Ovary (tissue), 3 donors: ENCODE measurements at regions not wholly inside any gene's neighbourhood (a gene's known extent, or its start where the extent isn't known, plus 50 kb on each side); places are given as distances from the start of the nearest gene placed in this dataset.

Experiments used
- POLR2A ChIP-seq: fragments of 450-650 bp; IDR thresholded peaks from one replicate; pipeline ENCODE4 v1.6.1; 2017; ENCODE audit warnings: antibody characterized with exemption, mild to moderate bottlenecking, moderate library complexity
- TF ChIP-seq, protein P1 (sequence below), 3 donors: fragments of 450-650 bp in 2 of 3; fragments of 200-600 bp in 1 of 3; IDR thresholded peaks; one replicate each; pipeline versions ENCODE4 v1.5.1 to v1.8.0; 2016 to 2022; ENCODE audit warnings: antibody characterized with exemption in 3 of 3, mild to moderate bottlenecking in 1 of 3
- donor health status: DM: no; HTN: no; CAD: no.

DNA sequence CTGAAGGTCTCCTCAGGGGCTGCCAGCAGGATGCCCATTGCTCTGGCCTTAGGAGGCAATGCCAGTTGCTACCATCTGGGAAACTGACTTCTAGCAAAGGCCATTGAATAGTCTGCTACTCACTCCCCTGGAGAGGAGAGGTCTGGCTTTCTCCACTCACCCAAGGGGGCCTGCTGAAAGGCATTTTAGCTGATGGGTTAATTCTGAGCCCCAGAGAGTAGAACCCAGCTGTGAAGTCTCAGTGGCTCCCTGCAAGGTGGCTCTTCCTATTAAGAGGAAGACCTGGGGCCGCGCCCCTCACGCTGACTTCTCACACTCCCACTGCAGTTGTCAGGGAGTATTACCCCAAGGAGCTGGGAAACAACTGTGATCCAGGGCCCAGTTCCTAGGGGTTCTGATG lies 213.3 kb upstream of the GALNT2 start:
- TF ChIP-seq, protein P1, sequence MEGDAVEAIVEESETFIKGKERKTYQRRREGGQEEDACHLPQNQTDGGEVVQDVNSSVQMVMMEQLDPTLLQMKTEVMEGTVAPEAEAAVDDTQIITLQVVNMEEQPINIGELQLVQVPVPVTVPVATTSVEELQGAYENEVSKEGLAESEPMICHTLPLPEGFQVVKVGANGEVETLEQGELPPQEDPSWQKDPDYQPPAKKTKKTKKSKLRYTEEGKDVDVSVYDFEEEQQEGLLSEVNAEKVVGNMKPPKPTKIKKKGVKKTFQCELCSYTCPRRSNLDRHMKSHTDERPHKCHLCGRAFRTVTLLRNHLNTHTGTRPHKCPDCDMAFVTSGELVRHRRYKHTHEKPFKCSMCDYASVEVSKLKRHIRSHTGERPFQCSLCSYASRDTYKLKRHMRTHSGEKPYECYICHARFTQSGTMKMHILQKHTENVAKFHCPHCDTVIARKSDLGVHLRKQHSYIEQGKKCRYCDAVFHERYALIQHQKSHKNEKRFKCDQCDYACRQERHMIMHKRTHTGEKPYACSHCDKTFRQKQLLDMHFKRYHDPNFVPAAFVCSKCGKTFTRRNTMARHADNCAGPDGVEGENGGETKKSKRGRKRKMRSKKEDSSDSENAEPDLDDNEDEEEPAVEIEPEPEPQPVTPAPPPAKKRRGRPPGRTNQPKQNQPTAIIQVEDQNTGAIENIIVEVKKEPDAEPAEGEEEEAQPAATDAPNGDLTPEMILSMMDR (IDR thresholded peaks at IDR 0.05) = no peak
- TF ChIP-seq POLR2A = no peak
